Stimulated activated CD8-positive, alpha-beta memory T cell treated with anti-CD3 and anti-CD28 coated beads, Interleukin-15, amount 100 ng/mL, for 24 hours (primary cell): ENCODE measurements at regions not wholly inside any gene's neighbourhood (a gene's known extent, or its start where the extent isn't known, plus 50 kb on each side); places are given as distances from the start of the nearest gene placed in this dataset.
A peak's percentile ranks its signal among the peaks of the same experiment; 100 is the strongest.

Experiments used
- DNase-seq: peaks from one replicate; pipeline ENCODE4 v3.0.0-alpha.2; 2020; ENCODE audit warnings: low read depth

DNA sequence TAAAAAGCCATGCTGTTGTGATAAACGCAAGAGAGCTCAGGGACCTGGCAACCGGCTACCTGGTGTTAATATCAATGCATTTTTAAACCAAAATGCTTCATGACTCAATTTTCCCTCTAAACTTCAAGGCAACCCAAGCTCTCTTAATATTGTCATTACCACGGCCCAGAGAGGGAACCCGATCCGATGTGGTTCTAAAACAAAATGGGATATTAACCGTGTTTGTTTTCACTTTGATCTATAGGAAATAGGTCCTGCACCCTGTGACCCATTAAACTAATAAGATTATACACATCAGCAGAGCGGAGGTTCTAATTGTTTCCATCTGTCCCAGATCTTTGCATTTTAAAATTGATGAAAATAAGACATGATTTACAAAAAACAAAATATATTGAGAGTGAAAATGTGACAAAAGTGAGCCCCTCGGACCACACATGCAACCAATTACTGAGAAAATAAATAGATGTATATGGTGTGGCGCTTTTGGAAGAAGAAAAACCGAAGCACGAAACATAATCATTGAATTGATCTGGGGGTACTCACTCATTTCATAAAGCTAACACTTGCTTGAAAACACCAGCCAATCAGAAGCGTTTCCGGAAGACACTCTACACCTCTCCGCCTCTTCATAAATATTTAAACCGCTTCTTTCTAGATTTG is 290.3 kb upstream of the NFE2L3 start:
- no peak for DNase-seq

DNA sequence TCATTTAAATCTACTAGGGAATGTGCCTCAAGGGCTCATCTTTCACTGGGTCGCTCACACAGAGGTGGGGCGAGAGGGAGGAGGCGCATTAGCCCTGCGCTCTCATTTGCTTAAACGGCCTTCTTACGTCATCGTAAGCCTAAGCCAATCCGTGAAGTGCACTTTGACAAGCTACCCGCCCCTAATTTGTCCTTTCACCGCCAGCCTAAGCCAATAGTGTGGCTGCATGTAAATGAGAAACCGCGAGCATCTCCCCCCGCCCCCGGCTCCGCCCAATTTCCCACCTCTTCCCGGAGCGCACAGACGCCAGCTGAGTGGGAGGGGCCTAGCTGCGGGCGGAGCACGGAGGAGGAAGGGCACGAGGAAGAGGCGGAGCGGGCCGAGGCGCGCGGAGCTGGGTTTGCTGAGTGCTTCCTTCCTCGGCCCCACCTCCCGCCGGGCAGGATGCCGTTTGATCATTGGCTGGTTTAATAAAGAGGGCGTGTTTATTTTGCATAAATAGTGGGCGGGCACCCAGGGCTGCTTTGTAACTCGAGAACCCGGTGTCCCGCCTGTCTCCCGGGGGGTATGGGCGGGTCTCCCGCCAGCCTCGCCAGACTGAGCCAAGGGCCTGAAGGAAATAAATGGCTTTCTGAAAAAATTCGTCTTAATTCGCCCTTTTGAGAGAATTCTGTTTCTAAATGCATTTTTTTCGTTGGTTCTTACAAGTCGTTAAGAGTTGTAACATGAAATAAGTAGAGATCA is 289.6 kb upstream of the NFE2L3 start:
- peak; percentile 47 for DNase-seq

DNA sequence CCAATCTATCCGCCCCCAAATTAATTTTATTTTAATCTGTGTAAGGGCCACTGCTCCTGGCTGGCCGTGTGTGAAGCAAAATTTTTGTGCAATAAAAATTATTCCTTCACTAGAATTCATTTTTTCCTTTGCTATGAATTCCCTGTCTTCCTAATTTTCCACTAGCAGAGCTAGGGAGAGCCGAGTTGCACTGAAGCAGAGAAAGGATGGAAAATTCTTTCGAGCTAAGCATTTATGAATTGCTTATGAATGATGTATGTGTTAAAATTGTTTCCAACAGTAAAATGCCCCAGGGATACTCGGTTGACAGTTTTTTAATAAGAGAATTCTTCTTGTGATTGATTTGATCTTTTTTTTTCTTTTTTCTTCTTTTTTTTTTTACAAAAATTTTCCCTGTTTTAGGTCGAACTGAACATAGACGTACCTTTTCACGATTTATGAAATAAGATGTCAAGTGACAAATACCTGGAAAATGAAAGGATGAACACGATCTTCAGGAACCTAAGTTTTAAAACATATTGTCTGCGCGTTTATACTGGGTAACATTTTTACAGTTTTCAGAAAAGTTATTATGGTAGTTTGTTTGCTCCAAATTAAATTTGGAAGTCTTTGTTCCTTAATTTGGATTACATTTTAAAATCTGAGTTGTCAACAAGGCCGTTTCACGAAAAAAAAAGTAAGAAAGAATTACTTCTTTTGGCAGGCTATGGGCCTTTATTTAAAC is 288.8 kb upstream of the NFE2L3 start:
- DNase-seq = no peak

DNA sequence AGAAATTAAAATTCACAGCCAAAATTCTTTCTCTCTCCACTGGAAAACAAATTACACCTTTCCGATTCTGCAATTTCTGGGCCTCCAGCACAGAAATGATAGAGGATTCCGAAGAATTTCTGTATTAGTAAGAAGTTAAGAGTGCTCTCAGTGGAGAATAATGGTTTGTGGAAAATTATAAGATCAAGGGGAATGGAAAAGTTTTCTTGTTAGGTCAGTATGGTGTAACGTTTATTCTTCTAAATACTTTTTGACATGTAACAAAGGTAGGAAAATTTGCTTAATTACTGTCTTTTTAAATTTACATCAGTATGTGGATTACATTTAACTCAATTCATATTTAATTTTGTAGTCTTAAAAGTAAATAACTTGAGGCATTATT is 288.3 kb upstream of the NFE2L3 start:
- no peak for DNase-seq

DNA sequence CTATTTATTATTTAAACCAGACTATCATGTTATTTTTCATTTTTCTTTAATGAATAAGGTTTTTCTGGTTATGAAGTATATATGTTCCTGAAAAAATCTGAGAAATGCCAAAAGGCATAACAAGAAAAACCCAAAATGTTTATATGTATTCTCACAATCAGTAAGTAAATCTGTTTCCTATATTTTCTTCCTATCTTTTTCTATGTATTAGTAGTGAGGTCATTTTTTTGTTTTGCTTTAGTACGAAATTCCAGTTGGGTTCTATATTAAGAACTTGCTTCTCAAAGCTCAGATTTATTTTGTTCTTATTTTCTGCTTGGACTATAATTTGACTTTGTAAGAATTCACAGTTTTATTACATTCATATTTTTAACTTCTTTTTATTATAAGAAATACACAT is 287.5 kb upstream of the NFE2L3 start:
- no peak for DNase-seq

DNA sequence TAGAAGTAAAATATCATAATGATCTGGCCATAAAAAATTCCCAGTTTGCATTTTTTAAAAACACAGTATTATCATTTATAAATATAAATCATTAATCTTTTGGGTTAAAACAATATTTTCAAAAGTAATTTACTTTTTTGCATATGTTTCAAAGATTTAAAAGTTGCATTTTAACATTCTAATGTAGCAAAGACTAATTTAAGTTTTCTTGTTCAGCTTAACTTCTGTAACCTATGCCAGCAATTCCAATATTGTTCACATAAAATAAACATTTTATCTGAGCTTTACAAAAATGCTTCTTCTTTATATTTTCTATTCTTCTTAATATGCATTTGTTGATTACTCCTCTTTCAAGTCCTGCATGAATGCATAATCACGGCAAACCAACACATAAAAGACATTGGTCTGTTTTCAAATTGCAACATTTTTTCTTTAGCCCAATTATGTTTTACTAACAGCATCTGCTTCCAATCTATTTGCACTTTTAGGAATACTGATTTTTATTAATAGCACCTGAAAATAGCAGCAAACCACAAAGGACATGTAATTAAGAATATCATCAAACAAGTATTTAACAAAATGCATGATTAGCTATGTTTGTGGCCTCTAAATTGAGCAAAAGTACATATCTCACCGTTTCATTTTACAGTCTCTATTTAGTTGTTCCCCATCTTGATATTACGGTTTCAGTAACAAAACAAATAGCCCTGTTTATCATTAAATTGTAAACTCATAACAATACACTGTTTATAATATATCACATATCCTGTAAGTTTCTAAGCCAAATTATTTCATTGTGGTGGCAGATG is 286.9 kb upstream of the NFE2L3 start:
- DNase-seq = no peak

DNA sequence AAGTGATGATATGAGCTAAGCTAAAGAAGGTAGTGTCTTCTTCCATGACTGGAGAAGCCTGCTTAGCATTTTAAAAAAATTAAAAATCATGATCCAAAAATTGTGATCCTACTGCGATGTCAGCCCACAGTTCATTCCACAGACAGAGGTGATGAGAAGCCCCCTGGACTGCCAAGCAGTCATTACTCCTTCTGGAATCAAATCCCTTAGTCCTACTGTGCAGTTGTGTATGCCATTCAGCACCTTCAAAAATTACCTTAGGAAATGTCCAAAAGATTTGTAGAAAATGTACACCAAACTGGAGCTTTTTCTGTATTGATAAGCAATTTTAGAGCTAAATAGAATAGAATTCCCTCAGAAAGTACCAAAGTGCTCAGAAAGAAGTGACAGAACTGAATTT is 283.5 kb upstream of the NFE2L3 start:
- DNase-seq = no peak

DNA sequence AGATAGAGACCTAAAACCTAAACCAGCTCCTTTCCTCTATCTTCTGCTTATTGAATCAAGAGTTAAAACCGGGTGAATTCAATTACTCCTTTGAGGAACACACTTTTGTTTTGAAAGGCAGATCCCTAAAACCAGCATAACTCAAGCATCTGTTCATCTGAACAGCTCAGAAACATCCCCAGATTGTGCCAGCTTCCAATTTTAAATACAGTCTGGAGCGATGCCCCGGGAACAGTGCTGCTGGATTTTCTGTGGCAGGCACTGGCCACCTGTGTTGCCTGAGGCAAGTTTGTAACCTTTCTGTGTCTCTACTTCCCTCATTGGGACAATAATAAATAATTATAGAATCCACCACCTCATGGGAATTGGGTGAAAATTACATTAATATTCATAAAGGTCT is 281.4 kb upstream of the NFE2L3 start:
- DNase-seq = no peak

DNA sequence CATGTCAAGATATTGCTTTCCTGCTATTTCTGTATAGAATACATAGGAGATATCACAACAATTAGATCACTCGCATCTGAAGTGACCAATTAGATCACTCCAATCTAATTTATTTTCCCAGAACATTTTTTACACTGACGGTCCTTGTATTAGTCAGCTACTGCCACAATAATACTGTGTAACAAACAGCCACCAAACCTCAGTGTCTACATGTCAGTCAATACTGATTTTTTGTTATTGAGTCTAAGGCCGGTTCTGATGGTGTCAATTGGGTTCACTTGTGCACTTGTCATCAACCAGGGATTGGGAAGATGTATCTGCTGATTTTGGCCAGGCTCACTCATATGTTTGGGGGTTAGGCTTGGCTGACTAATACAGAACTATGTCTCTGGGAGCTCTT is 275.9 kb upstream of the NFE2L3 start:
- no peak for DNase-seq

DNA sequence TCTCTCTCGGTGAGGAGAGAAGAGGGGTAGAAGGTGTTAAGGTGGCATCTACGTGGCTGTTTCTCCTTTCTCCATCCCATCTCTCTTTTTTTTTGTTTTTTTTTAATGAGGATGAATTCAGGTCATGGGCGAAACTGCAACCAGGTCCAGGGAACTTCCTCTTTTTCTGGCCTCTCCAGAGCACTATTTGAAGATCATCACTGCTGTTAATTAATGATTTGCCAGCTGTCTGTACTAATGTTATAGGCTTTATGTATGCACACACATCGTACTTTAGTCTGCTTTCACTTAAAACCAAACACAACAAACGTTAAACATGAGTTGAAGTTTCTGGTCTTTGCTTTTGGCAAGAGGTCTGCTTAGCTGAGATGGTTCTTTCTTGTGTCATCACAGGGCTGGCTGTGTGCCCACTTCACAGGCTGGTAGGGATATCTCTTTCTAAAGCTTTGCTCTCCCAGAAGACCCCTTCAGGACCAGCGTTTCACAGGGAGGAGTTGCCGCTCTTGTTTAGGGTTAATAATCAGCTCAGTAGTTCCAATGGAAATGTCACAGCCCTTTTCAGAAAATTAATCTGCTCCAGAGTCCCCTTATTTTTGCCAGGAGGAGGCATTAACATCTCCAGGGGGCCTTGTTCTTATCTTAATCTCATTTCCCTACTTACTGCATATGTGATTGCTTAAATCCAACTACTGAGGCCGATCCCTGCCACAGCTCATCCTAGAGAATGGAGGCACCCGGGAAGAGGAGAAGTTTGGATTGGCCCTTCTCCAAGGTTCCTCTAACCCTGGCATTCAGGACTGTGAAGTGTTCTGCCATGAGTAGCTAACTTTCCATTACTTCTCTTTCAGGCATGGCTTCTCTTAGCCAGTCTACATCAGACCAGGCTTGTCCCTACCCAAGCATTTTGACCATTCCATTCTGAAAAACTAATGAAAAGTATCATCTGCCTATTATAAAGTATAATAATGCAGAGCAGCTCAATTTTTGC is 273.9 kb upstream of the NFE2L3 start:
- no peak for DNase-seq

DNA sequence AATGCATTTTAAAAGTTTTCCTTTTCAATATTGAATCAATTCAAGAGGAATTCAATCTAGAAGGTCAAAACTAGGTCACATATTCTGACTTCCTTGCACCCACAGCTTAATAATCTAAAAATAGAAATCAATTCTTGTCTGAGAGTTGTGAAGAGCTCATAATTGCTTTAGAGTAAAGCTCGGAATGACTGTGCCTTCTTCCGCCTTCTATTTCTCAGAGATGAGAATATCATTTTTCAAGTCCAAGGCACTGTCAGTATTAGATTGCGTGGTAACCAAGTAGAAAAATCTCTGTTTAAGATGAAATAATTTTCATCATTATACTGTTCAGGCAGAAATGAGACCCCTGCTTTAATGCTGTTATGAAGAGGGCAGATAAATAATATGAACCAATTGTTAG is 272.2 kb upstream of the NFE2L3 start:
- DNase-seq = no peak

DNA sequence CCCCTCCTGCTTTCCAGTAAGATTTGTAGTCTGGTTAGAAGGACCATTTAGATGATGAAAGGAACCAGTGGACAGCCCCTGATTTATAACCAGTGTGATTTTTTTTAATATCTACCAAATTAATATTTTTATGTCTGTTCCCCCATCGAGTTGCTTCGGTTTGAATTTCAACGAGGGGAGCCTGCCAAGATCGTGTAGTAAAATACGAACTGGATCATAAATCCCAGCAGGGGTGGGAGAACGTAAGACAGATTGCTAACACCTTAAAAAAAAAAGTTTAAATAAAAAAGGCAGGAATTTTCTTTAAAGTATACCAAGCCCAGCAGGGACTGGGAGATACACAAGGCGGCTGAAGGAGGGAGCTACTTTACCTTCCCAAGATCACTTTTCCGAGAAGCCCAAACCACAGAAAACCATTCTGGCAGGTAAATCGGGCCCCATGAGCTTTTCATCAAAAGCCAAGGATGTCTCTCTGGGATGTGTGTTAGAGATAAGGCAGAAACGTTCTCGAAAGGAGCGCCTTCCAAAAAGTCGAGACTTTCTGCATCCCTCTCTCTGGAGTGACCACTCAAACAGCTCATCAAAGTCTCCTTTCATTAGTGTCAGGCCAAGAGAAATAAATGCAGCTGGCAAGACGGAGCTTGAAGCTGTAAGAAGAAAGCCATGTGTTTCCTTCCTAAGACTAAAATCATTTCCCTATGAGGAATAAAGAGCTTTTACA is 270.5 kb upstream of the NFE2L3 start:
- DNase-seq = no peak

DNA sequence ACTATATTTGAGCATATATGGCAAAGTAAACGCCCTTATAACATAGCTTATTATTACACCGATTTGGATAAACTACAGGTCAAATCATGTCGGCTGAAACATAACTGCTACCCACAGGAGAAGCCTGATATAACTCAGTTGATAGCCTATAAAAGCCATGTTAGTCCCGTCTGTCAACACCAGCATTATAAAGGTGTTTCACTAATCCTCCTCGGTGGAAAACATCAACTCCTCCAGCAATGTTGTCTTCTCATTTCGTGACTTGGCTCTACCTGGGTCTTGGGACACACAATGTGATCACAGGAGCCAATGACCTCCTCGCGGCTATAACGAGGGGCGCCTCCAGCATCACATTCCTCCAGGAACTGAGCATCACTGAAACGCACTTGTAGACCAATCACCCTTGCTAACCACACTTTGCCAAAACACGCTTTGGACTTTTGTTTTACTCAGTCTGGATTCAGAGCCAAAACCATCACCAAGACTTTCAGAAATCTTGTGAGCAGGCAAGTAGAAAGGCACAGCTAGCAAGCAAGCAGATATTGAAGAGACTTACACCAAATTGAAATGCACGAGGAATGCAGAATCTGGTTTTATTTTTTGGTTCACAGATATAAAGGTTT is 269.7 kb upstream of the NFE2L3 start:
- DNase-seq = no peak

DNA sequence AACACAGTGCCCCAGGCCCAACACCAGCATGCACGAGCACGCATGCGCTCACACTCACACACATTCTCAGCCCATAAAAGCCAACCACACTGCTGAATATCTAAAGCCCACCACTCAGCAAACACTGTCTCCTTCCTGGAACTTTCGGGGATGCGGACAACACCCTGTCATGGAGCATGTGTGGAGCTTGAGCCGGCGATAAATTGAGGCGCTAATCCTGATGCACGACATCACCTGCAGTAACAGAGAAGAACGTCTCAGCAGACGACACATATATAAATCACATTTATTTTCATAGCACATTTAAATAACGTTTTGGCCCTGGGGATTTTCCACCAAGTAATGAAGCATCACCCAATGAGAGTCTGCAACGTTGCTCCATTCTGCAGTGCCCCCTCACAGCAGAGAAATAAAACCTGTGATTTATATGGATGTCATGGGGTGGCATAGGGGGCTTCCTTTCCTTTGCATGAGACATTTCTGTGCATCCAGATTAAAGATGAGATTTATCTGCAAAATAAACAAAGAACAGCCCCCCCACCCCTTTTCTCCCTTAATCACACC is 267.7 kb upstream of the NFE2L3 start:
- DNase-seq = no peak

DNA sequence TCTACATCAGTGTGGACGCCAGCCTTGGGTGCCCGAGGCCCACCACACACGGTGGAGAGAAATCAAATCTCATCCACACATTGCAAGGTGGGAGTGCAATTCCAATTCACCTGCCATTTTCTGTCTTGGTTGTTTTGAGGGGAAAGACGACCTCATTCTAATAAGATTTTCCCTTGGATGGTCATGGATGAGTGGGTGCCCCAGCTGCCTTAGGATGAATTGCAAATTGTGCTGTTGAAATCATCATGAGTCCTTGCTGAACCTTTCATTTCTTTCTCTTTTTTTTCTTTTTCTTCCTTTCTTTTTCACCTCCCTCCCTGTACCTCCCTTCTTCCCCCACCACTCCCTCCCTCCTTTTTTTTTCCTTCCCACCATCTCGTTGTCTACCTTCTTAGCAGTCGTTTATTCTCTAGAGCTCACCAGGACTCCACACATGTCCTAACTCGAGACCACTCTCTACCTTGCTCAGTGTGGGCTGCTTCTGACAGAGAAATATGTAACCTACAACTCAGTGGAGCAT is 266.9 kb upstream of the NFE2L3 start:
- no peak for DNase-seq

DNA sequence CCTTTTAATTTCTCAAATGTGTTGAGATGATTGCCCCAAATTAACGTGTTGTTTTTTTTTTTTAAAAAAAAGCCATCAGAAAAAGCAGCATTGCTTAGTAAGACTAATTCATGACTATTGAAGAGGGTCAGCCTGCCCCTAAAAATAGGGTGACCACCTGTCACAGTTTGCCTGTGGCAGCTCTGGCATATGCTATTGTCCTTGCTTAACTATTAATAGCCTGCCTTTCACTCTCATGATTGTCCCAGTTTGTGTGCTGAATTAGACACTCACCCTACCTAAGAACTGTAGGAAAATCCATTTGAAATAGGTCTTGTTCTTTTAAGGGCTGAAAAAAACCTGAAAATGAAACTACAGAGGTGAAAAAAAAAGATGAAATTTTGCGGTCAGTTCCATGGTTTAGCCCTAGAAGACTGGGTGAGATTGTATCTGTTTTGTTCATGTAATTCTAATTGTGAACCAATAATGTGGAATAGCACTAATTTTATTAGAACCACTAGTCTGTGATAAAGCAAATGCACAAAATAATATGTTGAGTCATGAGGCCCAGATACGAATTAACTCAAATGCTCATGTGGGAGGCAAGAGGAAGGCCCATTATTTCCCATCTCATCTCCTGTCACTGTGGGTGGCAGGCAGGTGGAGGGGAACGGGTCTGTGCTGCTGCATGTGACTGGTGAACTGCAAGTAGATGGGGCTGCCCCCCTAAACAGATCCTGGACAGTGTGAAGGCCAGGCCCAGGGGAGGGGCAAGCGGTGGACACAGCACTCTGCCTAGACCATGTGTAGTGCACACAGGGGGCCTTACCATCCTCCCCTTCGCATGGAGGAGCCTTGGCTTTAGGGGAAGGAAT is 265.4 kb upstream of the NFE2L3 start:
- no peak for DNase-seq

DNA sequence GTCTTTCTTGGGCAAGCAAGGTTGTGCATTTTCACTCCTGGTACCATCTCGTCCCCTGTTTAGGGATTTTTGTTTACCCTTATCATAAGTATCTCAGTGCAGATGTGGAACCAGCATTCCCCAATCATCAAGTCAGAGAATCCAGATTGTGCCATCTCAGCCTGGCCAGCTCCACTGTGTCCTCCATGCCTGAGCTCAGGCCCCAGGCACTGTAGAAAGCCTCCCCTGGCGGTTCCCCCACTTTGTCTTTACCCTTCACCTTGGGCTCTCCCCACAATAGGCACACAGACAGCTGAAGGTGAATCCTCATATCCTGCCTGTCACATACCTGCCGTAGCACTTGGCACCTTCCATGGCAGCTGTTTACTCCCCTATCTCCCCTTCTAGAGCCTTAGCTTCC is 264.7 kb upstream of the NFE2L3 start:
- DNase-seq = no peak

DNA sequence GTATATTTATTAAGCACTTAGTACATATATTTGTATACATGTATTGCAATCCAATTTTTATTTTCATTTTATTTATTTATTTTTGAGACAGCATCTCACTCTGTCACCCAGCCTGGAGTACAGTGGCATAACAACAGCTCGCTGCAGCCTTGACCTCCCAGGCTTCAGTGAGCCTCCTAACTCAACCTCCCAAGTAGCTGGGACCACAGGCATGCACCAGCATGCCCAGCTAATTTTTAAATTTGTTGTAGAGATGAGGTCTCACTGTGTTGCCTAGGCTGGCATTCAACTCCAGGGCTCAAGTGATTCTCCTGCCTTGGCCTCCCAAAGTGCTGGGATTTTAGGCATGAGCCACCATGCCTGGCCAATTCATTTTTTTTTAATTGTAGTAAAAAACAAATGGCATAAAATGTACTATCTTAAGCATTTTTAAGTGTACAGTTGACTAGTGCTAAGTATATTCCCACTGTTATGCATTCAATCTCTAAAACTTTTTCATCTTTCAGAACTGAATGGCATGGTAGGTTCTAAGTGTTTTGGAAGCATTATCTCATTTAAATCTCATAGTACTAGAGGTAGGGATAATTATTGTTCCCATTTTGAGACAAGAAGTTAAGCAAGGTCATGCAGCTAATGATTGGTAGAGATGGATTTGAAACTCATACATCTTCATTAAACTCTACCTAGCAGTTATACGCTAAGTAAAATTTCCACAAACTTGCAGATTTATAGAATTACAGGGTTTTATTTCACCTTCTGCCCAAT is 264.0 kb upstream of the NFE2L3 start:
- no peak for DNase-seq
